Daoy (cell line): ENCODE measurements at regions not wholly inside any gene's neighbourhood (a gene's known extent, or its start where the extent isn't known, plus 50 kb on each side); places are given as distances from the start of the nearest gene placed in this dataset.
A peak's percentile ranks its signal among the peaks of the same experiment; 100 is the strongest.
"Not testable (repeated sequence)": the region's sequence is repeated elsewhere in the genome, so short reads cannot be mapped to it uniquely, and the experiment has no call there.

Experiments
- DNase-seq: peaks from one replicate; pipeline ENCODE4 v3.0.0-alpha.2; 2015; ENCODE audit warnings: low read depth

- DNase-seq = no peak
These were observed 113.1 kb downstream of the ZNF648 start for GRCh38 chr1:181948372-181948771.

GRCh38 chr1:181947441-181947840 lies 114.1 kb downstream of the ZNF648 start:
- DNase-seq = no peak

- peak; percentile 56 for DNase-seq
These were observed 124.5 kb downstream of the ZNF648 start for GRCh38 chr1:181936768-181937581.

- no peak for DNase-seq
These were observed 125.2 kb downstream of the ZNF648 start for GRCh38 chr1:181936269-181936668.

GRCh38 chr1:181931873-181932272 lies 129.6 kb downstream of the ZNF648 start:
- no peak for DNase-seq

- no peak for DNase-seq
These were observed 131.3 kb downstream of the ZNF648 start for GRCh38 chr1:181930187-181930586.

- no peak for DNase-seq
These were observed 134.8 kb downstream of the ZNF648 start for GRCh38 chr1:181926697-181927096.

- not testable (repeated sequence) for DNase-seq
These were observed 137.5 kb downstream of the ZNF648 start for GRCh38 chr1:181924034-181924433.

- no peak for DNase-seq
These were observed 142.0 kb downstream of the ZNF648 start for GRCh38 chr1:181919542-181919941.

GRCh38 chr1:181918880-181919525 lies 142.5 kb downstream of the ZNF648 start:
- DNase-seq = no peak

- DNase-seq = no peak
These were observed 149.8 kb downstream of the ZNF648 start for GRCh38 chr1:181911715-181912114.

- DNase-seq = no peak
These were observed 150.6 kb downstream of the ZNF648 start for GRCh38 chr1:181910905-181911304.

- no peak for DNase-seq
These were observed 152.5 kb downstream of the ZNF648 start for GRCh38 chr1:181909010-181909409.

- no peak for DNase-seq
These were observed 154.9 kb downstream of the ZNF648 start for GRCh38 chr1:181906631-181907030.

- DNase-seq = no peak
These were observed 155.4 kb downstream of the ZNF648 start for GRCh38 chr1:181905944-181906597.

- no peak for DNase-seq
These were observed 162.7 kb downstream of the ZNF648 start for GRCh38 chr1:181898773-181899172.

- no peak for DNase-seq
These were observed 164.7 kb downstream of the ZNF648 start for GRCh38 chr1:181896824-181897223.

- no peak for DNase-seq
These were observed 167.1 kb downstream of the ZNF648 start for GRCh38 chr1:181894439-181894859.

- no peak for DNase-seq
These were observed 167.6 kb downstream of the ZNF648 start for GRCh38 chr1:181893937-181894336.

GRCh38 chr1:181893150-181893549 lies 168.4 kb downstream of the ZNF648 start:
- DNase-seq = not testable (repeated sequence)

GRCh38 chr1:181872562-181872961 lies 188.9 kb downstream of the ZNF648 start:
- no peak for DNase-seq

- no peak for DNase-seq
These were observed 197.8 kb downstream of the ZNF648 start for GRCh38 chr1:181863736-181864135.

- DNase-seq = no peak
These were observed 198.5 kb downstream of the ZNF648 start for GRCh38 chr1:181863006-181863405.
